Fibroblast of the aortic adventitia (primary cell): ENCODE measurements at regions not wholly inside any gene's neighbourhood (a gene's known extent, or its start where the extent isn't known, plus 50 kb on each side); places are given as distances from the start of the nearest gene placed in this dataset.
A peak's percentile ranks its signal among the peaks of the same experiment; 100 is the strongest.
"Not testable (repeated sequence)": the region's sequence is repeated elsewhere in the genome, so short reads cannot be mapped to it uniquely, and the experiment has no call there.

Experiments used
- DNase-seq: peaks from one replicate; pipeline ENCODE4 v3.0.0-alpha.2; 2010; ENCODE audit warnings: low read depth
- H3K4me3 ChIP-seq: 2 replicates; pipeline ENCODE4 v1.5.1; 2011; ENCODE audit warnings: low read depth, mild to moderate bottlenecking, control low read depth, low read length, moderate library complexity
- CTCF ChIP-seq: IDR thresholded peaks from 2 replicates; pipeline ENCODE4 v1.5.1; 2011; ENCODE audit warnings: mild to moderate bottlenecking, low read length, control low read depth, inconsistent platforms; ENCODE audit not compliant: insufficient read depth

- TF ChIP-seq CTCF: no peak
- no peak overlapping the region for H3K4me3 ChIP-seq
- DNase-seq: no peak
Measured at GRCh38 chr6:150495126-150495525, 104.6 kb upstream of the PLEKHG1 start.

- no peak for DNase-seq
- H3K4me3 ChIP-seq: no peak overlapping the region
- no peak for TF ChIP-seq CTCF
Measured at GRCh38 chr6:150496629-150497028, 103.1 kb upstream of the PLEKHG1 start.

GRCh38 chr6:150499882-150500312 is 99.8 kb upstream of the PLEKHG1 start:
- peak; percentile 44 for DNase-seq
- no peak overlapping the region for H3K4me3 ChIP-seq
- no peak for TF ChIP-seq CTCF

- DNase-seq, H3K4me3 ChIP-seq: not testable (repeated sequence)
Measured at GRCh38 chr6:150500568-150500967, 99.1 kb upstream of the PLEKHG1 start.

- no peak for TF ChIP-seq CTCF
- DNase-seq: no peak
- no peak overlapping the region for H3K4me3 ChIP-seq
Measured at GRCh38 chr6:150503041-150503440, 96.6 kb upstream of the PLEKHG1 start.

GRCh38 chr6:150503586-150504339 is 95.9 kb upstream of the PLEKHG1 start:
- DNase-seq: no peak
- TF ChIP-seq CTCF: no peak
- H3K4me3 ChIP-seq: no peak overlapping the region

GRCh38 chr6:150507361-150507760 is 92.3 kb upstream of the PLEKHG1 start:
- not testable (repeated sequence) for DNase-seq, H3K4me3 ChIP-seq

GRCh38 chr6:150510576-150510975 is 89.1 kb upstream of the PLEKHG1 start:
- TF ChIP-seq CTCF: no peak
- H3K4me3 ChIP-seq: no peak overlapping the region
- DNase-seq: no peak
